BJ (cell line): ENCODE measurements at regions not wholly inside any gene's neighbourhood (a gene's known extent, or its start where the extent isn't known, plus 50 kb on each side); places are given as distances from the start of the nearest gene placed in this dataset.

Experiments used
- CTCF ChIA-PET: fragments of 350-600 bp; formaldehyde crosslinking; extraction: SDS; loops from one replicate; lab custom pipeline; 2021; ENCODE audit warnings: antibody characterized with exemption, inconsistent platforms; lab: Yijun Ruan, JAX
- POLR2A ChIA-PET: fragments of 300-600 bp; sonication (Branson Sonifier 250); formaldehyde crosslinking; extraction: SDS; loops from one replicate; lab custom pipeline; 2021; ENCODE audit warnings: antibody characterized with exemption; lab: Charles Lee
- DNase-seq: peaks from one replicate; pipeline ENCODE4 v3.0.0-alpha.2; 2011; ENCODE audit warnings: low read depth
- H3K27me3 ChIP-seq: 2 replicates; pipeline ENCODE4 v1.6.0; 2011; ENCODE audit warnings: low read length; ENCODE audit not compliant: control insufficient read depth, insufficient read depth
- H3K36me3 ChIP-seq: 2 replicates; pipeline ENCODE4 v1.5.1; 2011; ENCODE audit warnings: low read length; ENCODE audit not compliant: control insufficient read depth, insufficient read depth
- H3K4me3 ChIP-seq: 2 replicates; pipeline ENCODE4 v1.5.1; 2011; ENCODE audit warnings: low read depth, mild to moderate bottlenecking, control low read depth, low read length
- TF ChIP-seq, protein P1 (sequence below): IDR thresholded peaks from 2 replicates; pipeline ENCODE4 v1.5.1; 2011; ENCODE audit warnings: low read depth, mild to moderate bottlenecking, control low read depth, inconsistent platforms, low read length, moderate library complexity; ENCODE audit not compliant: insufficient read depth

DNA sequence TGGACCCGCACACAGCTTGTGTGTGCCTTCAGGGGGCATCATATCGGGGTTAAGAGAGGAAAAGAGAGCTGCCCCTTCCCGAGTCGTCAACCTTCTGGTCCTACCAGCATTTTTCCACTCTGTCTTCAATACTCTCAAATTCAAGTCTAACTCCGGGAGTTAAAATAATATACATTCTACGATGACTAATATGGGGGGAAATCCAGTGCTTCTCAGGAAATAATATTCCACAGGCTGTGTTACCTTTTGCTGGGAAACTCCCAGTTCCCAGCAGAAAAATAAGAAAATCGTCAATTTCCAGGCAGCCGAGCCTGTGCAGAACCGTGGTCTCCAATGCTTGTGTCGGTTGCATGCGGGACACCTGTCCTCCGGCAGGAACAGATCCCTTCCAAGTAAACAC lies 105.0 kb upstream of the FOXF1 start:
- TF ChIP-seq, protein P1, sequence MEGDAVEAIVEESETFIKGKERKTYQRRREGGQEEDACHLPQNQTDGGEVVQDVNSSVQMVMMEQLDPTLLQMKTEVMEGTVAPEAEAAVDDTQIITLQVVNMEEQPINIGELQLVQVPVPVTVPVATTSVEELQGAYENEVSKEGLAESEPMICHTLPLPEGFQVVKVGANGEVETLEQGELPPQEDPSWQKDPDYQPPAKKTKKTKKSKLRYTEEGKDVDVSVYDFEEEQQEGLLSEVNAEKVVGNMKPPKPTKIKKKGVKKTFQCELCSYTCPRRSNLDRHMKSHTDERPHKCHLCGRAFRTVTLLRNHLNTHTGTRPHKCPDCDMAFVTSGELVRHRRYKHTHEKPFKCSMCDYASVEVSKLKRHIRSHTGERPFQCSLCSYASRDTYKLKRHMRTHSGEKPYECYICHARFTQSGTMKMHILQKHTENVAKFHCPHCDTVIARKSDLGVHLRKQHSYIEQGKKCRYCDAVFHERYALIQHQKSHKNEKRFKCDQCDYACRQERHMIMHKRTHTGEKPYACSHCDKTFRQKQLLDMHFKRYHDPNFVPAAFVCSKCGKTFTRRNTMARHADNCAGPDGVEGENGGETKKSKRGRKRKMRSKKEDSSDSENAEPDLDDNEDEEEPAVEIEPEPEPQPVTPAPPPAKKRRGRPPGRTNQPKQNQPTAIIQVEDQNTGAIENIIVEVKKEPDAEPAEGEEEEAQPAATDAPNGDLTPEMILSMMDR: no peak
- CTCF ChIA-PET: no interaction called here
- POLR2A ChIA-PET: no interaction called here
- Histone ChIP-seq H3K4me3 (no peak overlapping the region), H3K36me3 (no peaks in the 10 kb centered on the region), H3K27me3 (no peaks in the 10 kb centered on the region)
- no peak for DNase-seq

DNA sequence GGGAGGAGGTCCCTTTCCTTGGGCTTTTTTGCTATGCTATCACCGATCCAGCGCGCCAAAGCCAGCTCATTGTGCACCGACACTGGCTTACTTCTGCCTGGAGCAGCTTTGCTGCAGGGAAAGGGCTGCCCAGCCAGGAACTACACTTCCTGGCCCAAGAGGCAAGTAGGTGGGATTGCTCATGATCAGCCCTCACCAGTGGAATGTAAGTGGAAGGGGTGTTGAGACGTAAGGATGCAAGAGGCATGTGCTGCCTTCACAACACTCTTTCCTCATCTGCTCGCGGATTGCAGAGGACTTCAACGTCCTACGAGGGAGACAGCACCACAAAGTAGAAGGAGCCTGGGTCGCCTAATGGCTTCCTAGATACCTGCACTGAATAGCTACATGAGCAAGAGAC lies 104.3 kb upstream of the FOXF1 start:
- ChIA-PET POLR2A (no interaction called here), CTCF (interaction anchor here (0.8 kb wide), 1 partner anchor 89 kb away, joined by 3 read pairs; no protein-coding TSS in a partner anchor)
- TF ChIP-seq, protein P1: no peak
- DNase-seq: no peak
- Histone ChIP-seq H3K27me3 (no peaks in the 10 kb centered on the region), H3K4me3 (no peak overlapping the region), H3K36me3 (no peaks in the 10 kb centered on the region)

DNA sequence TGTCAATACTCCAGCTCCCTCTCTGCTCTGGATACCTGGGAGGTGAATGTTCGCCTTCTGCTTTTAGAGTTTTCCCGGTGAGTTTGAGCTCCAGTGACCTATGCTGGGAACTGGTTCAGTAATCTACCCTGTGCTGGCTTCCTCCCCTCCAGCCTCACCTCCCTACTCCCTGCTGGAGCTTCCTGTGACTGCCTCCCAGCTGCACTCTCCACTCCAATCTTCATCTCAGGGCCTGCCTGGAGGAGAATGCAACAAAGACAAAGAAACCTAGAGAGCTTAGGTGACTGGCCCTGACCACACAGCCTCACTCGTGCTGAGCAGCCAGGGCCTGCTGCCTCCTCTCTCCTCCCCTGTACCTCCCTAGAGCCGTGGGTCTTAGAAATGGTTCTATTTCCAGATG lies 101.6 kb upstream of the FOXF1 start:
- no peak for DNase-seq
- H3K27me3 ChIP-seq: no peaks in the 10 kb centered on the region
- POLR2A ChIA-PET: interaction anchor here (0.7 kb wide), 1 partner anchor 12 kb away, joined by 3 read pairs; no protein-coding TSS in a partner anchor
- no peaks in the 10 kb centered on the region for H3K36me3 ChIP-seq
- CTCF ChIA-PET: interaction anchor here (1.2 kb wide), 1 partner anchor 14 kb away, joined by 3 read pairs; no protein-coding TSS in a partner anchor
- H3K4me3 ChIP-seq: no peak overlapping the region
- TF ChIP-seq, protein P1: no peak

DNA sequence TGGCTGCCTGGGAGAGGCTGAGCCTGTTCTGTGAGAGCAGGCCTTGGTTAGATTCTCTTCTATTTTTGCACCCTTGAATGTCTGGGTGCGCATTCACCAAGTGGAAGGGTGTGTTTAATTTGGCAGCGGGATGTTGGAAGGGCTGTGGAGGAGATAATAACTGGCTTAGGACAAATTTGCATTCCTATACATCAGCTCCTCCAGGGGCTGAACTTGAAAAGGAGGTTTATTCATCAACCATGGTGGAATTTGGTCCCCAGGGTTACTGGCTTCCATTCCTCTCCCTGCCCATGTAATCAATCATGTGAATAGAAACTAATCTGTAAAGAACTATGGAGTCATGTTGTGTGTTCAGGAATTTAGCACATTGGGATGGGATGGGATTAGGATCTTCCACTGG lies 100.2 kb upstream of the FOXF1 start:
- TF ChIP-seq, protein P1: no peak
- Histone ChIP-seq H3K36me3 (no peaks in the 10 kb centered on the region), H3K4me3 (no peak overlapping the region), H3K27me3 (no peaks in the 10 kb centered on the region)
- no peak for DNase-seq
- ChIA-PET POLR2A (no interaction called here), CTCF (no interaction called here)

DNA sequence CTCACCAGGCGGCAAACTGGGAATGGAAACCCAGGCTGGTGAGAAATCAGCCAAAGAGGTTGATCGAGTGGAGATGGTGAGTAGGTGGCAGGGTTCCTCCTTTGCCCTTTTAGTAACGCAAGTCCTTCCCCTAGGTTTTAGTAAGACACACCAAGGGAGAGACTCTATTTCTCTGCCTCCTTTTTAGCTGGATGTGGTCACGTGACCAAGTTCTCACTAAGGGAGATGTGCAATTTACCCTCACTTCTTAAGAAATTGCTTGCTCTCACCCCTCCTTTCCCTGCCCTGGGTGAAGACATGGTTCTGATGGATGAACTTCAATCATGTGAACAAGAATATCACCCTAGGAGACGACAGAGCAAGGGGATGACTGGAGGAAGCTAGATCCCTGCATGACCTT lies 99.8 kb upstream of the FOXF1 start:
- TF ChIP-seq, protein P1: no peak
- ChIA-PET CTCF (no interaction called here), POLR2A (no interaction called here)
- DNase-seq: no peak
- H3K36me3 ChIP-seq: no peaks in the 10 kb centered on the region
- no peak overlapping the region for H3K4me3 ChIP-seq
- H3K27me3 ChIP-seq: no peaks in the 10 kb centered on the region
